ENCODE measurements at regions not wholly inside any gene's neighbourhood (a gene's known extent, or its start where the extent isn't known, plus 50 kb on each side); places are given as distances from the start of the nearest gene placed in this dataset.

DNA sequence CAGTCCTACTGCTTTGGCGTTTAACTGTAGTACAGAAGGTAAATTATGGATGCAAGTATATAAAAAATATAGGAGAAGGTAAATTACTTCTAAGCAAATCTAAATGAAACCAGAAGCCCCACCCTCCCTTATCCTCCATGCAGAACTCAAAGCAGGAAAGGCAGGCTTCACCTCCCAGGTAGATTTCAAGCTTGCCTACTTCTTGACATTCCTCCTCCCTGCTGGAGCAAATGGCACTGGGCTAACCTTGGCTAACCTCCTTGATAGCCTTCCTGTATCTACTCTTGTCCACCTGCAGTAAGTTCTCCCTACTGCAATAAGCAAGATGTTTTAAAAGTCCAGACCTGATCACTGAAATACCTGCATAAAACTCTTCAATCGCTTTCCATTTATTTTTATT lies 396.0 kb downstream of the IRS2 start:
- Histone ChIP-seq H3K9me3 (ENCODE audit: control insufficient read depth, low read depth, low read length) (no peaks in the 10 kb centered on the region), H3K9me1 (ENCODE audit: control insufficient read depth, extremely low read depth, insufficient read depth, low read length) (no peaks in the 10 kb centered on the region), H3K4me2 (ENCODE audit: control insufficient read depth, extremely low read depth, insufficient read depth, low read depth, low read length) (no peak overlapping the region), H3K36me3 (ENCODE audit: control insufficient read depth in 2 of 2, extremely low read depth in 1 of 2, insufficient read depth in 2 of 2, low read length in 2 of 2) (no peaks in the 10 kb centered on the region), H3K4me1 (ENCODE audit: control insufficient read depth, extremely low read depth, insufficient read depth, low read length) (no peaks in the 10 kb centered on the region), H3K4me3 (ENCODE audit: control insufficient read depth in 2 of 3, extremely low read depth in 1 of 3, insufficient read depth in 2 of 3, low read depth in 1 of 3, low read length in 3 of 3) (no peak overlapping the region), H3K27ac (ENCODE audit: control insufficient read depth, insufficient read depth, low read length) (no peak overlapping the region), H3K9ac (ENCODE audit: control insufficient read depth, extremely low read depth, insufficient read depth, low read length) (no peak overlapping the region), H4K20me1 (ENCODE audit: control insufficient read depth, extremely low read depth, insufficient read depth, low read length) (no peaks in the 10 kb centered on the region), H2AFZ (ENCODE audit: control insufficient read depth, low read length) (no peak overlapping the region), H3K79me2 (ENCODE audit: control insufficient read depth, insufficient read depth, low read length) (no peaks in the 10 kb centered on the region), H3K27me3 (ENCODE audit: control insufficient read depth, extremely low read depth, insufficient read depth, low read length) (no peaks in the 10 kb centered on the region)
- dilution Hi-C loops (cut with MboI; ENCODE audit: extremely low pct_ligation_motif_present, low sequenced_read_pairs) = no loop called here
- FAIRE-seq (no peak), DNase-seq (ENCODE audit: low read depth, low spot score) (no peak)
- no peak for TF ChIP-seq EZH2 (IDR thresholded peaks at IDR 0.05; ENCODE audit: low read length)
- TF ChIP-seq, protein P1, sequence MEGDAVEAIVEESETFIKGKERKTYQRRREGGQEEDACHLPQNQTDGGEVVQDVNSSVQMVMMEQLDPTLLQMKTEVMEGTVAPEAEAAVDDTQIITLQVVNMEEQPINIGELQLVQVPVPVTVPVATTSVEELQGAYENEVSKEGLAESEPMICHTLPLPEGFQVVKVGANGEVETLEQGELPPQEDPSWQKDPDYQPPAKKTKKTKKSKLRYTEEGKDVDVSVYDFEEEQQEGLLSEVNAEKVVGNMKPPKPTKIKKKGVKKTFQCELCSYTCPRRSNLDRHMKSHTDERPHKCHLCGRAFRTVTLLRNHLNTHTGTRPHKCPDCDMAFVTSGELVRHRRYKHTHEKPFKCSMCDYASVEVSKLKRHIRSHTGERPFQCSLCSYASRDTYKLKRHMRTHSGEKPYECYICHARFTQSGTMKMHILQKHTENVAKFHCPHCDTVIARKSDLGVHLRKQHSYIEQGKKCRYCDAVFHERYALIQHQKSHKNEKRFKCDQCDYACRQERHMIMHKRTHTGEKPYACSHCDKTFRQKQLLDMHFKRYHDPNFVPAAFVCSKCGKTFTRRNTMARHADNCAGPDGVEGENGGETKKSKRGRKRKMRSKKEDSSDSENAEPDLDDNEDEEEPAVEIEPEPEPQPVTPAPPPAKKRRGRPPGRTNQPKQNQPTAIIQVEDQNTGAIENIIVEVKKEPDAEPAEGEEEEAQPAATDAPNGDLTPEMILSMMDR (optimal IDR thresholded peaks at IDR 0.05 in 1 of 3, IDR thresholded peaks at IDR 0.05 in 1 of 3, conservative IDR thresholded peaks at IDR 0.05 in 1 of 3; ENCODE audit: extremely low read depth in 1 of 3, insufficient read depth in 2 of 3, low read length in 3 of 3) = no peak

DNA sequence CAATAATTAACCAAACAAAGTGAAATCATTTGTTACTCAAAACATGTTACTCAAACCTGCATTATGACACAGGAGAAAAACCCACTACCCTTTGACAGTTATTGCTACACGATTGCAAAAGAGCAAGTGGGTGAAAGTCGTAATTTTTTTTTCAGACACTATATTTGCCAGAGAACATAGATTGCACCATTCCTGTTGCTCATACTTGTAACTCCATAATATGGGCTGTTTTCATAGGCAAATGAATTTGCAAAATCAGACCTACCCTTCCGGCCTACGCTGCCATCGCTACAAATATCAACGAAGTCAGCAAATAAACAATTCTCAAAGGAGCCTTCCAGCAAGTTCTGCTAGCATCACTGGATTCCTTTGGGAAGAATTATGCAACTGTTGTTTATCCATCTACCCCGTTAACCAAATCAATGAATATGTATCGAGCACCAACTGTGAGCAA lies 396.5 kb downstream of the IRS2 start:
- Histone ChIP-seq H3K27ac (ENCODE audit: control insufficient read depth, insufficient read depth, low read length) (no peak overlapping the region), H3K4me2 (ENCODE audit: control insufficient read depth, extremely low read depth, insufficient read depth, low read depth, low read length) (no peak overlapping the region), H3K9ac (ENCODE audit: control insufficient read depth, extremely low read depth, insufficient read depth, low read length) (no peak overlapping the region), H3K4me1 (ENCODE audit: control insufficient read depth, extremely low read depth, insufficient read depth, low read length) (no peaks in the 10 kb centered on the region), H2AFZ (ENCODE audit: control insufficient read depth, low read length) (no peak overlapping the region), H4K20me1 (ENCODE audit: control insufficient read depth, extremely low read depth, insufficient read depth, low read length) (no peaks in the 10 kb centered on the region), H3K79me2 (ENCODE audit: control insufficient read depth, insufficient read depth, low read length) (no peaks in the 10 kb centered on the region), H3K4me3 (ENCODE audit: control insufficient read depth in 2 of 3, extremely low read depth in 1 of 3, insufficient read depth in 2 of 3, low read depth in 1 of 3, low read length in 3 of 3) (no peak overlapping the region), H3K9me3 (ENCODE audit: control insufficient read depth, low read depth, low read length) (no peaks in the 10 kb centered on the region), H3K27me3 (ENCODE audit: control insufficient read depth, extremely low read depth, insufficient read depth, low read length) (no peaks in the 10 kb centered on the region), H3K9me1 (ENCODE audit: control insufficient read depth, extremely low read depth, insufficient read depth, low read length) (no peaks in the 10 kb centered on the region), H3K36me3 (ENCODE audit: control insufficient read depth in 2 of 2, extremely low read depth in 1 of 2, insufficient read depth in 2 of 2, low read length in 2 of 2) (no peaks in the 10 kb centered on the region)
- dilution Hi-C loops (cut with MboI; ENCODE audit: extremely low pct_ligation_motif_present, low sequenced_read_pairs) = no loop called here
- no peak for FAIRE-seq
- no peak for DNase-seq (ENCODE audit: low read depth, low spot score)
- no peak for TF ChIP-seq EZH2 (IDR thresholded peaks at IDR 0.05; ENCODE audit: low read length)
- TF ChIP-seq, protein P1 (optimal IDR thresholded peaks at IDR 0.05 in 1 of 3, IDR thresholded peaks at IDR 0.05 in 1 of 3, conservative IDR thresholded peaks at IDR 0.05 in 1 of 3; ENCODE audit: extremely low read depth in 1 of 3, insufficient read depth in 2 of 3, low read length in 3 of 3) = no peak
